IMR-90 (cell line): ENCODE measurements at regions not wholly inside any gene's neighbourhood (a gene's known extent, or its start where the extent isn't known, plus 50 kb on each side); places are given as distances from the start of the nearest gene placed in this dataset.

Source experiments
- CTCF ChIP-seq: conservative IDR thresholded peaks from 2 replicates; pipeline ENCODE4 v1.5.1; 2012; ENCODE audit warnings: mild to moderate bottlenecking, low read depth, low read length, improper control_type of control experiment
- FOS ChIP-seq: fragments of 150-350 bp; IDR thresholded peaks from 2 replicates; pipeline ENCODE4 v1.6.1; 2016; ENCODE audit warnings: low read depth, low read length
- MAZ ChIP-seq: IDR thresholded peaks from 2 replicates; pipeline ENCODE4 v1.6.1; 2012; ENCODE audit warnings: low read depth, mild to moderate bottlenecking, low read length, improper control_type of control experiment, moderate library complexity, borderline replicate concordance
- MXI1 ChIP-seq: IDR thresholded peaks from 2 replicates; pipeline ENCODE4 v1.6.1; 2012; ENCODE audit warnings: low read depth, mild to moderate bottlenecking, low read length, moderate library complexity, borderline replicate concordance
- POLR2A ChIP-seq: IDR thresholded peaks from 2 replicates; pipeline ENCODE4 v1.6.1; 2012; ENCODE audit warnings: mild to moderate bottlenecking, low read depth, low read length
- RCOR1 ChIP-seq: IDR thresholded peaks from 2 replicates; pipeline ENCODE4 v1.6.1; 2012; ENCODE audit warnings: mild to moderate bottlenecking, low read length, improper control_type of control experiment; ENCODE audit not compliant: insufficient replicate concordance
- SMC3 ChIP-seq: fragments of 150-350 bp; IDR thresholded peaks from 2 replicates; pipeline ENCODE4 v1.6.1; 2016; ENCODE audit warnings: low read depth, mild to moderate bottlenecking, antibody characterized with exemption, low read length, moderate library complexity
- USF2 ChIP-seq: fragments of 150-350 bp; IDR thresholded peaks from 2 replicates; pipeline ENCODE4 v1.6.1; 2017; ENCODE audit warnings: mild to moderate bottlenecking, antibody characterized with exemption, low read length, low read depth

- TF ChIP-seq MXI1 (no peak), POLR2A (no peak), CTCF (no peak), SMC3 (no peak), MAZ (no peak), RCOR1 (no peak), FOS (no peak), USF2 (no peak)
These were observed 286.8 kb upstream of the ZMIZ1 start for GRCh38 chr10:78781991-78782390.
